Activated CD4-positive, alpha-beta T cell treated with anti-CD3 and anti-CD28 coated beads for 48 hours (primary cell): ENCODE measurements at regions not wholly inside any gene's neighbourhood (a gene's known extent, or its start where the extent isn't known, plus 50 kb on each side); places are given as distances from the start of the nearest gene placed in this dataset.
"Not testable (repeated sequence)": the region's sequence is repeated elsewhere in the genome, so short reads cannot be mapped to it uniquely, and the experiment has no call there.

ENCODE experiments used
- DNase-seq: peaks from one replicate; pipeline ENCODE4 v3.0.0-alpha.2; 2020

DNA sequence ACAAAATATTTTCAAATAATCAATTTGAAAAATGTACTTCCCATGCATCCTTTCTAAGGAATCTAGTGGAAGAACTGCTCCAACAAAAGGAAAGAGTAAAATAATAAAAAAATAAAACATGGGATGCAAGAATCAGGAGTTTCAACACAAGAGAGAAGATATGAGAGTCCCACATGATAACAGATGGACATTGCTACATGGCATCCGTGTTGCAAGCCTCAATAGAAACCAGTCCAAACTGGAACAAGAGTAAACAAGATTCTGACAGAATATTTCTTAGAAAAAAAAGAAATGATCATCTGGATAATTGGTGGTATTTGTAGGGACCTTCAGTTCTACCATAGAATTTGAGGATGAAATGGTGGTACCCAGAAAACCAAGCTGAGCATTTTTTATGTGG lies 186.8 kb downstream of the FRK start:
- DNase-seq: no peak

DNA sequence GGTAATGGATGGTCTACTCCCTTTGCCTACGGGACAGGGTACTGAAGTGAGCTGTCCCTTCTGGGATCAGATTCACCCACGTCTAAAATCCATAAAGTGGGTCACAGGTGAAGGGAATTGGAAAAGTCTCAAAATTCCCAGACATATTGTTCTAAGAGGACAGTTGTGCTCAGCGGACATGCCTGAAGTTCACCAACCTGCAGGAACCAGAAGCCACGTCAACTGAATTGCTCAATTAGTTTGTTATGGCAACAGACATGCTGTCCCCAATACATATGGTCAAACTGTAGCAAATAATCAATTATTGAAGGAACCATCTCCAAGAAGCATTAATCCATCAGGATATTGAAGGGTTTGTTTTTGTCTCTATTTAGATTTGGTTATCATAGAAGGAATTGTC lies 190.2 kb downstream of the FRK start:
- DNase-seq: no peak

DNA sequence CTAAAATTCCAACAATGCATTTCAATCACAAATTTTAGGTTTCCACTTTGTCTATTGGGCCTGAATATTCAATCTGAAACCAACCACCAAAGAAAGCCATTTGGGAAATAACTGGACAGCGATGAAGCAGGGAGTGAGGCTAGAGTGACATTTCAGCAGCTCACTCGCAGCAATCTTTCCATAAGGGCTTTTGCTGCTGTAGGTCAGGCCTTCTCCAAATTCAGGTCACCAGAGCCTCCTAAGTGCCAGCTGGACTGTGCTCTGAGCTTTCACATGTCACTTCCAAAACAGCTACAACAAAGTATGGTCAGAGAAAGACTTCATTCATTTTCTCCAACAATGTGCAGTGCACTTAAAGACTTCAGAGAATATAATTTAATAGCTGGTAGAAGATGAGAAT lies 194.8 kb downstream of the FRK start:
- no peak for DNase-seq

- DNase-seq: no peak
Measured at GRCh38 chr6:115863211-115863610, 197.5 kb downstream of the FRK start.

DNA sequence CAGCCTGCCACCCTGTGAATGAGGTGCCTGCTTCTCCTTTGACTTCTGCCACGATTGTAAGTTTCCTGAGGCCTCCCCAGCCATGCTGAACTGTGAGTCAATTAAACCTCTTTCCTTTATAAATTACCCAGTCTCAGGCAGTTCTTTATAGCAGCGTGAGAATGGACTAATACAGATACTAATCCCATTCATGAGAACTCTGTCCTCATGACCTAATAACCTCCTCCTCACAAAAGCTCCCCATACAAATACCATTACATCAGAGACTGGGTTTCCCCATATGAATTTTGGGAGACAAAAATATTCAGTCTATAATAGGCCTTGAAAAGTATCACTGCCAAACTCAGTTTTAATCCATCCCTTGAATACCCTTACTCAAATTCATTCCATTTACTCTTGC lies 199.0 kb downstream of the FRK start:
- DNase-seq: not testable (repeated sequence)

DNA sequence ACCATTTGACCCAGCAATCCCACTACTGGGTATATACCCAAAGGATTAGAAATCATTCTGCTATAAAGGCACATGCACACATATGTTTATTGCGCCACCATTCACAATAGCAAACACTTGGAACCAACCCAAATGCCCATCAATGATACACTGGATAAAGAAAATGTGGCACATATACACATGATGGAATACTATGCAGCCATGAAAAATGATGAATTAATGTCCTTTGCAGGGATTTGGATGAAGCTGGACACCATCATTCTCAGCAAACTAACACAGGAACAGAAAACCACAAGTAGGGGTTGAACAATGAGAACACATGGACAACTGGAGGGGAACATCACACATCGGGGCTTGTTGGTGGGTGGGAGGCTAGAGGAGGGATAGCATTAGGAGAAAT lies 201.1 kb downstream of the FRK start:
- DNase-seq: not testable (repeated sequence)

DNA sequence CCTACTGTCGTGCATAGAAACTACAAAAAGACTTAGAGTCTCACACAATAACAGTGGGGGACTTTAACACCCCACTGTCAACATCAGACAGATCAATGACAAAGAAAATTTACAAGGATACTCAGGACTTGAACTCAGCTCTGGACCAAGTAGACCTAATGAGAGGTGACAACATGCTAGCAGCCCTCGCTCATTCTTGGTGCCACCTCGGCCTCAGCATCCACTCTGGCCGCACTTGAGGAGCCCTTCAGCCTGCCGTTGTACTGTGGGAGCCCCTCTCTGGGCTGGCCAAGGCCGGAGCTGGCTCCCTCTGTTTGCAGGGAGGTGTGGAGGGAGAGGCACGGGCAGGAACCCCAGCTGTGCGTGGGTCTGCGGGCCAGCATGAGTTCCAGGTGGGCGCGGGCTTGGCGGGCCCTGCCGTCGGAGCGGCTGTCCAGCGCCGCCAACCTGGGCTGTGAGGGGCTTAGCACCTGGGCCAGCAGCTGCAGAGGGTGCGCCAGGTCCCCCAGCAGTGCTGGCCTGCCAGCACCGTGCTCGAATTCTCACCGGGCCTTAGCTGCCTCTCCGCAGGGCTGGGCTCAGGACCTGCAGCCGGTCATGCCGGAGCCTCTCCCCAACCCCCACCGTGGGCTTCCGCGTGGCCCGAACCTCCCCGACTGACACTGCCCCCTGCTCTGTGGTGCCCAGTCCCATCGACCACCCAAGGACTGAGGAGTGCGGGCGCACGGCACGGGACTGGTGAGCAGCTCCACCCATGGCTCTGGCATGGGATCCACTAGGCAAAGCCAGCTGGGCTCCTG lies 205.6 kb downstream of the FRK start:
- no peak for DNase-seq

- no peak for DNase-seq
Measured at GRCh38 chr6:115847671-115848070, 213.0 kb downstream of the FRK start.

GRCh38 chr6:115843945-115844344 lies 216.7 kb downstream of the FRK start:
- DNase-seq: no peak

- DNase-seq: no peak
Measured at GRCh38 chr6:115842338-115842737, 218.4 kb downstream of the FRK start.

- no peak for DNase-seq
Measured at GRCh38 chr6:115839583-115840181, 221.0 kb downstream of the FRK start.

DNA sequence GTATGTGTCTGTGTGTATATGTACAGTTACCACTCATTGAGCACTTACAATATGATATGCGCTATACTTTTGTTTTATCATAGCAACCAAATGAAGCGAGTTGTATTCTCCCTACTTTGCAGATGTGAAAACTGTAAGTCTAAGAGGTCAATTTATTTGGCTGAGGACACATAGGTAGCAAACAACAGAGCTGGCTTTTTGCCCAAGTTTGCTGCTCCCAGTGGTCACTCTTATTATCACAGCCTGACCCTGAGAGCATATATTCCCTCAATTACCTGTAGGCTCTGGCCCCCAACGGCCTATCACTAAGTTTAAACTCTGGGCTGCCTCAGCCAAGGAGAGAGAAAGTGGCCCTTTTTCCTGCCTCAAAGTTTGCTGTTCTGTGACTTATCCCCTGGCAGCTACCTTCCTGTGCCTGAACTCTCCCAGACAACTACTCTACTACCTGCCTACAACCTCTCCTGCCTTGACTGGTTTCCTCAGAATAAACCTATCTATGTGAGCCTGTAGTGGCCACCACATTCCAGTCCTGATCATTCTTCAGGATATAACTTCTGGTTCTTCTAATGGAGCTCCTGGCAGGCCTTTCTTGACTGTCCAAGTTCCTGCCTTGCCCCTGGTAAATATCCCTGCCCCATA lies 221.8 kb downstream of the FRK start:
- peak; percentile 26 for DNase-seq

DNA sequence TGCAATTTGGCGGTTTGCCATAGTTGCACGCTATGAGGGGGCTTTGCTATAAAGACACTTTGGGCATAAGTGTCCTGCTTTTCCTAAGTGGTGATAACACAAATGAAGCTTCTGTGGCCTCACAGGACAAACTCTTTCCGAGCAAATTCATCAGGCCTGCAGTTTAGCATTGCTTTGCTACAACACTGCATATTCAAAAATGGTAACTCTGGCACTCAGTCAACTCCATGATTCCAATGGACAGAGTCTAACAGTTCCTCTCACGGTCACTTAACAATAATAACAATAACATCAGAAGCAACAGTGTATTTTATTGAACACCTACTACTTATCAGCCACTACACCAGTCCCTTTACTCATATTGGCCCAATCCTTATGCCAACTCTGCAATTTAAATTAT lies 222.5 kb downstream of the FRK start:
- no peak for DNase-seq

DNA sequence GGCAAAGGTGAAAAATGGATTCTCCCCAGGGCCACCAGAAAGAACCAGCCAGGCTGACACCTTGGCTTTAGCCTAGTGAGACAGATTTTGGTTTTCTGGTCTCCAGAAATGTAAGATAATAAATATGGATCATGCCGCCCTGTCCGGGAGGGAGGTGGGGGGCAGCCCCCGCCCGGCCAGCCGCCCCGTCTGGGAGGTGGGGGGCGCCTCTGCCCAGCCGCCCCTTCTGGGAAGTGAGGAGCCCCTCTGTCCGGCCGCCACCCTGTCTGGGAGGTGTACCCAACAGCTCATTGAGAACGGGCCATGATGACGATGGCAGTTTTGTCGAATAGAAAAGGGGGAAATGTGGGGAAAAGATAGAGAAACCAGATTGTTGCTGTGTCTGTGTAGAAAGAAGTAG lies 224.3 kb downstream of the FRK start:
- not testable (repeated sequence) for DNase-seq

GRCh38 chr6:115835314-115835713 lies 225.4 kb downstream of the FRK start:
- no peak for DNase-seq

DNA sequence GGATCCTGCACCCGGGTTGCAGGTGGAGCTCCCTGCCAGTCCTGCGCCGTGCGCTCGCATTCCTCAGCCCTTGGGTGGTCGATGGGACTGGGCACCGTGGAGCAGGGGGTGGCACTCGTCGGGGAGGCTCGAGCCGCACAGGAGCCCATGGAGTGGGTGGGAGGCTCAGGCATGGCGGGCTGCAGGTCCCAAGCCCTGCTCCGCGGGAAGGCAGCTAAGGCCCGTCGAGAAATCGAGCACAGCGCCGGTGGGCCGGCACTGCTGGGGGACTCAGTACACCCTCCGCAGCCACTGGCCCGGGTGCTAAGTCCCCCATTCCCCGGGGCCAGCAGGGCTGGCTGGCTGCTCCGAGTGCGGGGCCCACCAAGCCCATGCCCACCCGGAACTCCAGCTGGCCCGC lies 226.1 kb downstream of the FRK start:
- not testable (repeated sequence) for DNase-seq

DNA sequence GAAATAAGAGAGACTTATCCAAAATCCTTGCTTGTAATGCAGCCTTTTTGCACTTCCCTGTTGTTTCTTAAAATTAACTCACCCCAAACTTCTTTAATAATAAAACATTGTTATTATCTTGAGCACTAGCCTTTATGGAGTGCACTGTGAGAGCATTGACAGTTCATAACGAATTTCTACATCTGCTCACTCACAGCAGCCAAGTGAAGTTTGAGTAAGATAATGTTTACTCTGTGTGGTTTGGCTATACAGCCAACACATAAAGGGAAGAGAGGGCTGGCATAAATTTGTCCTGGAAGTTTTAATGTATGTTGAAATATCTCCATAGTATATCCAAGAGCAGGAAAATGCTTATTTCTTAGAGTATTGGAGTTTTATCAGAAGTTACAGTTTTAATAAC lies 227.9 kb downstream of the FRK start:
- no peak for DNase-seq

- no peak for DNase-seq
Measured at GRCh38 chr6:115832186-115832585, 228.5 kb downstream of the FRK start.

DNA sequence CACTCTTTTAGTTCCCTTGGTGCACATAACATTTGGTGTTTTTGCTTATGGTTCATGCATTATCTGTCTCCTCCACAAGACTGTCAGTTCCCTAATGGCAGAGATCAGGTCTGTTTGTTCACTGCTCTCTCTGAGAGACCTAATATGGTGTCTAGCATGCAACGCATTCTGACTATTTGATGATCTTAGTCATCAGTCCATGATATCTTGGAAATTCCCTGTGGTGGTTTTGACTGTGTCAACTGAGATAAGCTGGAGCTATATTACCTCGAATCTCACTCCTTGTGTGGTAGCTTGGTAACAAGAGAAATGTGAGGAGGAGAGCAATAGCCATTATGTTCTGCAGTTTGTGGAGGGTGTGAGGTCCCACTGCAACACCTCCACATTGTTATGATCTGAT lies 229.8 kb downstream of the FRK start:
- DNase-seq: no peak

GRCh38 chr6:115821798-115822197 lies 238.9 kb downstream of the FRK start:
- no peak for DNase-seq

GRCh38 chr6:115819506-115819905 lies 241.2 kb downstream of the FRK start:
- DNase-seq: no peak

- DNase-seq: no peak
Measured at GRCh38 chr6:115817161-115817560, 243.5 kb downstream of the FRK start.

DNA sequence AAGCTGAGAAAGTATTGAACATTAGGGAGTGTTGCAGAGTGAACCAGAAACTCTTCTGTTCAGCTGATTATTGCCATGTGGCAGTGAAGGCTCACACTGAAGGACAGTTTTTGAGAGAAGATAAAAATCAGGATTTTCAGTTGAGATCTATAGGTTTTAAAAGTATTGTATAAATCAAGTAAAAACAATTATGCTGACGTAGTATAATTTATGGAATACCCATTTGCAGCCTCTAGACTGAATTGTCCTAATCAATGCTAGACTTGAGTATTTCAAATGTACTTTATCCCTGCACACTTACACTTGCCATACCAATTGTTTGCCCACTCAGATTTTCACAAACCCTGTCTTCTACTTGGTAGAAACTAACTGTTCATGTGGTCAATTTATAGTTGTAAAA lies 245.8 kb downstream of the FRK start:
- DNase-seq: no peak

DNA sequence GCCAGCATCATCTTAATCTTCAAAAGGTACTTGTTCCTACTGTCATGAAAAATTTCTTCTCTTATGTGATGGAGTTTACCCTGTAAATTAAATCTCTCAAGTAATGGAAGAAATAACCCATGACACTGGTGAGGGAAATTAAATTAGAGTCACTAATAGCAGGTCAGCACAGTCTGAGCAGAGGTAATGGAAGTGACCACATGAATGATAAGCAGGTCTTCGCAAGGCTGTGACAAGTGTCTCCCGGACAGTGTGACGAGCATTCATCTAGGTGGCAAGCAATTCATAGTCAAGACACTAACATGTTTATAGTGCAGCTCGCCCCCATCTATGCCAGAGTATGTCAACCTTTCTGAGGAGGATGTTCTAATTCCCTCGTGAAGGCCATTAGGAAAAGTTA lies 249.2 kb downstream of the FRK start:
- DNase-seq: no peak
